ENCODE measurements at regions not wholly inside any gene's neighbourhood (a gene's known extent, or its start where the extent isn't known, plus 50 kb on each side); places are given as distances from the start of the nearest gene placed in this dataset.

DNA sequence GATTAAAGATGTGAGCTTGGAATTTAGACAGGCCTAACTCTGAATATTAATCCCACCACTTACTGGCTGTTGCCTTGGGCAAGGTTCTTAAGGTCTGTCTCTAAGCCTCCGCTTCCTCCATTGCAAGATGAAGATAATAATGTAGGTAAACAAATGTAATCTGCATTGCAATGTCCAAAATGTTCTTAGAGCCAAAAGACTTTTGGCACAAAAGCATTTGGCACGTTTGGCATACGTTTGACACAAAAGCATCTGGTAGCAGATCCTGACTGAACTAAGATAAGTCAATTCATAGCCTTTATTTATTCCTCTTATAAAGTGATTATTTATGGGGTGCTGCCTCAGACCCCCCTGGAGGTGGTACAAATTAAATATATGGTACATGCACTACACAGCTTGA lies 229.9 kb upstream of the STXBP5 start:
- TF ChIP-seq, protein P1, sequence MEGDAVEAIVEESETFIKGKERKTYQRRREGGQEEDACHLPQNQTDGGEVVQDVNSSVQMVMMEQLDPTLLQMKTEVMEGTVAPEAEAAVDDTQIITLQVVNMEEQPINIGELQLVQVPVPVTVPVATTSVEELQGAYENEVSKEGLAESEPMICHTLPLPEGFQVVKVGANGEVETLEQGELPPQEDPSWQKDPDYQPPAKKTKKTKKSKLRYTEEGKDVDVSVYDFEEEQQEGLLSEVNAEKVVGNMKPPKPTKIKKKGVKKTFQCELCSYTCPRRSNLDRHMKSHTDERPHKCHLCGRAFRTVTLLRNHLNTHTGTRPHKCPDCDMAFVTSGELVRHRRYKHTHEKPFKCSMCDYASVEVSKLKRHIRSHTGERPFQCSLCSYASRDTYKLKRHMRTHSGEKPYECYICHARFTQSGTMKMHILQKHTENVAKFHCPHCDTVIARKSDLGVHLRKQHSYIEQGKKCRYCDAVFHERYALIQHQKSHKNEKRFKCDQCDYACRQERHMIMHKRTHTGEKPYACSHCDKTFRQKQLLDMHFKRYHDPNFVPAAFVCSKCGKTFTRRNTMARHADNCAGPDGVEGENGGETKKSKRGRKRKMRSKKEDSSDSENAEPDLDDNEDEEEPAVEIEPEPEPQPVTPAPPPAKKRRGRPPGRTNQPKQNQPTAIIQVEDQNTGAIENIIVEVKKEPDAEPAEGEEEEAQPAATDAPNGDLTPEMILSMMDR (conservative IDR thresholded peaks at IDR 0.05): no peak
- TF ChIP-seq EZH2 (IDR thresholded peaks at IDR 0.05; ENCODE audit: low read depth): no peak
